VCaP (cell line): ENCODE measurements at regions not wholly inside any gene's neighbourhood (a gene's known extent, or its start where the extent isn't known, plus 50 kb on each side); places are given as distances from the start of the nearest gene placed in this dataset.
A peak's percentile ranks its signal among the peaks of the same experiment; 100 is the strongest.

Experiments used
- H3K27ac ChIP-seq: fragments of 450-650 bp; 2 replicates; pipeline ENCODE4 v1.5.1; 2017
- CTCF ChIP-seq: fragments of 450-650 bp; conservative IDR thresholded peaks from 2 replicates; pipeline ENCODE4 v1.5.1; 2017; ENCODE audit warnings: mild to moderate bottlenecking, moderate library complexity

GRCh38 chr5:153135411-153135810 lies 355.1 kb upstream of the GRIA1 start:
- no peak for TF ChIP-seq CTCF
- H3K27ac ChIP-seq, result no peak overlapping the region

DNA sequence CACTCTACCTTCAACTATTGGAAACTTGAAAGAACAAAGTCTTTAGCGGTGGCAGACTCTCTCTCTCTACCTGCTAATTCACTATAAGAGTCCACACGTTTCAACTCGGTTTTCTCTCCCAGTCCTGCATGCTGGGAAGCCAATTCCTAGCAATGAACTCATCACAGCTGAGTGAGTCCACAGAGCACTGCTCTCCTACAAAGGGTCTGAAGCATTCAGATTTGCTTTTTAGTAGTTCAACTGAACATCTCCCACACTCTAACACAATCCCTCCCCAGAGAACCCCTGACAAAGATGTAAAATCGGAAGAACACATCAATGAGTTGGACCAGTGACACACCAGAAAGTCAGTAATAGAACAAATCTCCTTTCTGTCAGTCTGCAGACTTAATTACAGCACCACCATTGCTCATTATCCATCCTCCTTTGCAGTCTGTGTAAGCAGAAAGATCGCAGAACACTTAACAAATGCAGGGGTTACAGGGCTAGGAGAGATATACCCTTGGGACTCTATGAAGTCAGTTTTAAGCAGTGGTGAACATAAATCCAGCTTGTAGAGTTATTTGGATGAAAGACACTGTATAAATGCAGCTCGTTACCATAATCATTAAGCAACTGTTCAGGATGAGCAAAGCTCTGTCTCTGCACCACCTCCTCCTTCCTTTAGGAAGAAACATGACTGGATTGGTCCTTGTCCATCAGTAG lies 353.4 kb upstream of the GRIA1 start:
- no peak overlapping the region for H3K27ac ChIP-seq
- TF ChIP-seq CTCF, result no peak

GRCh38 chr5:153147891-153148623 lies 342.4 kb upstream of the GRIA1 start:
- TF ChIP-seq CTCF, result peak; percentile 94

GRCh38 chr5:153148624-153148976 lies 341.9 kb upstream of the GRIA1 start:
- no peak overlapping the region for H3K27ac ChIP-seq
- no peak; the same call in none of the 2 replicates for TF ChIP-seq CTCF

More at GRCh38 chr5:153147891-153148623, 342.4 kb upstream of the GRIA1 start:
- H3K27ac ChIP-seq, result no peak overlapping the region

GRCh38 chr5:153151558-153151957 lies 338.9 kb upstream of the GRIA1 start:
- no peak overlapping the region for H3K27ac ChIP-seq
- no peak for TF ChIP-seq CTCF

DNA sequence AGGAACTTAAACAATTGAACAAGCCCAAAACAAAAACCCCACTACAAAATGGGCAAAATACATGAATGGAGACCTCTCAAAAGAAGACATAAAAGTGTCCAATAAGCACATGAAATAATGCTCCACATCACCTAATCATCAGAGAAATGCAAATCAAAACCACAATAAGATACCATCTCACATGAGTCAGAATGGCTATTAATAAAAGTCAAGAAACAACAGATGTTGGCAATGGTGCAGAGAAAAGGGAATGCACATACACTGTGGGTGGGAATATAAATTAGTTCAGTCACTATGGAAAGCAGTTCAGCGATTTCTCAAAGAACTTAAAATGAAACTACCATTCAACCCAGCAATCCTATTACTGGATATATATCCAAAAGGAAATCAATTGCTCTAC lies 337.4 kb upstream of the GRIA1 start:
- no peak overlapping the region for H3K27ac ChIP-seq
- no peak for TF ChIP-seq CTCF

DNA sequence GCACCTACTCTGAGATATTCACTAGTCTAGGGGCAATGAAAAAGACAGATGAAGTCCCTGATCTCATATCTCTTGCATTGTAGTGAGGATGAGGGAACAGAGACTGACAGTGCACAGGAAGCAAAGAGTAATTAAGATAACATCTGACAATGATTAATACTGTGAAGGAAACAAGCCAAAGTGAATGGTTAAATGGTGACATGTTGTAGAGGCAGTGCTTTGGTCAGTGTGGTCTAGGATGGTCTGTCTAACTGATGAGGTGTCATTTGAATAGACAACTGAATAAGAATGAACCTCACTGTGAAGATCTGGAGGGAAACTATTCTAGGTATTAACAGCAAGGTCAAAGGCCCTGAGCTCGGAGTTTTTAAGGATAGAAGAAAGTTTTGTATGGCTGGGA lies 333.3 kb upstream of the GRIA1 start:
- no peak for TF ChIP-seq CTCF

More for the DNA sequence above, 333.3 kb upstream of the GRIA1 start:
- no peak overlapping the region for H3K27ac ChIP-seq
